ENCODE measurements at regions not wholly inside any gene's neighbourhood (a gene's known extent, or its start where the extent isn't known, plus 50 kb on each side); places are given as distances from the start of the nearest gene placed in this dataset.

DNA sequence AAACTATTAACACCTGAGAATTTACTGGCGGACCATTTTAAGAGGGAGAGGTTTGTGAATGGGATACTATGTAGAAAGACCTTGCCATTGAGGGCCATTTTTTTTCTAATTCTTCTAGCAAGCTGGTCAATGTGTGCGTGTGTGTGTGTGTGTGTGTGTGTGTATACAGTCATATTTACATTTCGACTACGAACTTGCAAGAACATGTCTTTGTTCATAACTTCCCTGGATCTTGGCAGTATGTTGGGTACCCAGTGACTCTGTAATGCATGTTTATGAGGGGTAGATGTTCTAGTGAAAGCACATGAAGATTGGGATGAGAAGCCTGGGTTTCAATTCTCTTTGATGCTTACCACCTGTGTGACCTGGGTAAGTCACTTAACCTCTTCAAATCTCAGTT, 133.6 kb downstream of the UBE2E3 start:
- no peak for DNase-seq (ENCODE audit: low read depth in 2 of 2)

DNA sequence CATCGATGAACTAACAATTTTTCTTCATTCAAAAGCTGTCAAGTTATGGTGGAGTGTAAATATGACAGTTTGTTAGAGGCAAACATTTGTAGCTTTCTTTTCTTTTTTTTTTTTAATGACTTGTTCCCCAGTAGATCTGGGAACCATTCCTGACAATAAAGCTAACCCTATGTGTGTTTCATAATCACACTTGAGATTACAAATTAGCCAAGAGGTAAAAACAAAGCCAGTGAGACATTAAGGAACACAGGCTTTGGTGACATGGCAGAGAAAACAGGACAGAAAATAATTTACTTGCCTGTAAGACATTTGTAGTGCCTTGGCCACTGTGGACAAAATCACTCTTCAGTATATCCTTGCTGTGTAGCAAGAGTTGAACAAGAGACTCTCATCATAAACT, 135.9 kb downstream of the UBE2E3 start:
- no peak for DNase-seq (ENCODE audit: low read depth in 2 of 2)

GRCh38 chr2:181117206-181117925, 137.0 kb downstream of the UBE2E3 start:
- no peak for DNase-seq (ENCODE audit: low read depth in 2 of 2)

GRCh38 chr2:181120625-181121024, 140.2 kb downstream of the UBE2E3 start:
- DNase-seq (ENCODE audit: low read depth in 2 of 2) = no peak

GRCh38 chr2:181121996-181122395, 141.6 kb downstream of the UBE2E3 start:
- DNase-seq (ENCODE audit: low read depth in 2 of 2) = no peak

- no peak for DNase-seq (ENCODE audit: low read depth in 2 of 2)
Measured at GRCh38 chr2:181122601-181123000, 142.2 kb downstream of the UBE2E3 start.

DNA sequence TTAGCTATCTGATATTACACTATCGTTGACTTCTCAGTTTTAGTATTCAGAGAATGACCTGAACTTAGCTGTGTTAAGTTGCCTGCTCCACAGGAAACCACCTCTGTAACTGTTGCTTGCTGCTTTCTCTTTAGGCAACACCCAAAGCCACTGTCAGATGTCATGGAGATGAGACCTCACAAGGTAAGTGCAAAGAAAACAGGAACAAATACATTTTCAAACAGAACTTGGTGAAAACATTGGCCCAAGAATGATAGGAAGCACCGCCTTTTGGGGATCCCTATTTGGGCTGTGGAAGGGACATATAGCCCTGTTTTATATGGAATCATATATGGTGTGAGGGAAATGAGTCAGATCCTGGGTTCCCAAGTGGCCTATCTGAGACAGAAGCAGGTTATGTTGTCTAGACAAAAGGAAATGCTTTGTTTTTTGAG, 143.4 kb downstream of the UBE2E3 start:
- no peak for DNase-seq (ENCODE audit: low read depth in 2 of 2)

DNA sequence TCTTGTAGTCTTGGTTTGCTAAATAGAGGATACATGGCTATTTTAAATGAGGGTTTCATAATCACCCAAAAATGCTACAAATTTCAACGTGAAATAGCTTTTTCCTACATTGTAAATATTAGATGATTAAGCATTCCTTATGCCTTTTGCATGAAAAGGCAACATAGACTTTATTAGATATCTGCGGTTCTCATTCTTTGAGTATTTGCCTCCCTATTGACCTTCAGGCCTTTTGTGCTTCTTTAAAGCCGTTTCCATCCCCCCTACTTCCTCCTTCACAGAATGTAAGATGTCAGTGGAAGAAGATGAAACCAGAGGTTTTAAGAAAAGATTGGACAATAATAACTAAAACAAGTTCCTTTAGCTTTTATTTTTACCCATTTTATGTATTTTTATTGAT, 144.1 kb downstream of the UBE2E3 start:
- DNase-seq (ENCODE audit: low read depth in 2 of 2) = no peak

DNA sequence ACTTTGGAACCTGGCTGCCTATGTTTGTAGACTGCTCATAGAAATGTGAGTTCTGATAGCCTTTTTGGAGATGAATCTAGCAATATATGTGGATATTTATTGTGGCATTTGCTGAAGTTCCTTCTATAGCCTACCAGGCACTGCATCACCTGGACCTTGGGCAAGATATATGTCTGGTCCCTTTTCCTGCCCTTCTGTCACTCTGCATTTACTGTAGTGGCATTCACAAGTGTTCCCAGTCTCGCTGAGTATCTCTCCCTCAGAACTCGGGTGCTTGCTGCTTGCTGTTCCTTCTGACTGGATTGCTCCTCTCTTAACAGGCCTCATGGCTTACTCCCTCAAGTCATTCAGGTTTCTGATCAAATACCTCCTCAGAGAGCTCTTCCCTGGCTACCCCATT, 145.0 kb downstream of the UBE2E3 start:
- DNase-seq (ENCODE audit: low read depth in 2 of 2) = no peak

DNA sequence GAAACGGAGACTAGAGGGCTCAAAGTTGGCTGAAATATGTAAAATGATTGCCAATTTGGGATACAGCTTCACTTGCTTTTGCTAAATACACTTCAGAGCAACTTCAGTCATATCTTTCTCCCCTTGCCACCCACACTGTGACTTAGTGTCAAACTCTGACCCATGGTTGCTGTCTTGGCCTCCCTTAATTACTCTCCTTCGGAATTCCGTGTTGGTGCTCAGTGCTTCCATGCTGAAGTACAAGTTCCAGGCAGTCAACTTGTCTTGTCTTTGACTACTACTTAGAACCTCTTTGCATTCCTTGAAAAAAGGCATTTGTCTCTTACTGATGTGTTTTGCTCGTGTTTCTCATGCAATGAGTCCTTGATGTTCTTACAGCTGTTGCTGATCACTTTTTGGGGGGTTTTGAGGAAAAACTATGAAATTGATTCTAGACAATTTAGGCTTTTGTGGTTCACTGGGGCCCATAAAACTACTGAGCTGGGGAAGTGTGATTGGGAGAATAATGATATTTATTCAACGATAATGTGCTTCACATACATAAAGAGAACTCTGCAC, 146.0 kb downstream of the UBE2E3 start:
- no peak for DNase-seq (ENCODE audit: low read depth in 2 of 2)

DNA sequence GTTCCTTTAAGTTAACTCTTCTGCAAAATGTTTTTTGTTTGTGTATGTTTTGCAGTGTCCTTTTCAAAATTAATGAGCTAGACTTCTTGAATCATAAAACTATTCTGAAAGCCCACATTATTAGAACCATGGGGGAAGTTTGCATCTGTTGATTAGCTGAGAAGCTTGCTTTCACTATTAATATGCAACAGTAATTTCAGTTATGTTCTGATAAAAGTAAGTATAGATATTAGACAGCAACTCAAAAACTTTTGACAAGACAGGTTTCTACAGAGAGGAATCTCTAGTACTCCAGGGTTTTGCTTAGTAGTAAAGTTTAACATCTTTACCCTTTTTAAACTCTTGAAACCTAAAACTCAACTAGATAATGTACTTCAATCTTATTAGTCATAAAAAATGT, 147.8 kb downstream of the UBE2E3 start:
- no peak for DNase-seq (ENCODE audit: low read depth in 2 of 2)

GRCh38 chr2:181129364-181130056, 149.1 kb downstream of the UBE2E3 start:
- DNase-seq (ENCODE audit: low read depth in 2 of 2) = no peak

DNA sequence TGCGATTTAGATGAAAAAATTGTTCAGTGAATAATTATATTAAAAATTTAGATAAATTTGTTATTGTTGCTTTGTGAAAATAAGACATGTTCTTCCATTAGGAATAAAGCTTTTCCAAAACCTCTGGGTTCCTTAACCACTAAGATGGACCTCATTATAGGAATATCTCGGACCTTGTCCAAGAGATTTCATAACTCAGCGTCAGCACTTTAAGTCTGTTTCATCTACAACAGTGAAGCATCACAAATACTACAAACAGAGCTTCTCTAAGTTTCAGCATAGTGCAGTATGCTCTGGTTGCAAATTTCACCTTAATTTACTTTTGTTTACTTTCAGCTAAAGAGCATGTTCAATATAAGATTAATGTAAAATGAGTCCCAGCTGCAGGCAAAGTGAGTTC, 150.3 kb downstream of the UBE2E3 start:
- DNase-seq (ENCODE audit: low read depth in 2 of 2) = no peak

DNA sequence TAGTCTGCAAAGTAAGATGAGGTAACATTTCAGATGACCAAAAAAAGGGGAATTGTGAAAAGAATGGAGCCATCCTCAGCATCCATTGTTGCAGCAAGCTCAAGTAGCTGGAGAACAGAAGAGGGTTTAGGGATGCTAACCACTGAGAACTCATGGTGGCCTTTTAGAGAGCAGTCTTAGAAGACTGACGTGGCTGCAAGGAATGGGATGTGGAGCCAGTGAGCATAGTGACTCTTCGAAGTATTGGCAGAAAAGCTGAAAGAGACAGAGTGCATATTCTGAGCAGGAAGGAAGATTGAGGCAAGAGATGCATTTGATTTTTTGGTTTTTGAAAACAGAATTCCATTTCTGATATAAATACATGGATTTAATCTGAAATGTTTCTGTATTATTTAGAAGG, 151.2 kb downstream of the UBE2E3 start:
- no peak for DNase-seq (ENCODE audit: low read depth in 2 of 2)

DNA sequence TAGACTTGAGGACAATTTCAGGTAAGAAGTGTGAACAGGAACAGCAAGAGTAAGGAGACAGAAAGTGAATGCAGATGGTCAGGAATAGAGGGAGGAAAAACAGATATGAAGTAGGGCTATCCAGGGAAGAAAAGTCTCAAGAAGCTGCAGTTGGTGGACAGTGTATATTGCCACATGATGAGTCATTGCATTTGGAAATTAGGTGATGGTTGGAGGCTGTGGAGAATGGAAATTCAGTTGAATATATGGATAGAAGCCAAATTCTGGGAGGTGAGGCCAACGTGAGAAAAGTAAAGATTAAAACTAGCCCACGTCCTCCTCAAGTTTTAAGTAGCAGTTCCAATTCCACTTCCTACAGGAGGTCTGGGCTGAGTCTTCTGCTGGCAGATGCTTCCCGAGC, 158.4 kb downstream of the UBE2E3 start:
- no peak for DNase-seq (ENCODE audit: low read depth in 2 of 2)

GRCh38 chr2:181139831-181140230, 159.4 kb downstream of the UBE2E3 start:
- no peak for DNase-seq (ENCODE audit: low read depth in 2 of 2)

DNA sequence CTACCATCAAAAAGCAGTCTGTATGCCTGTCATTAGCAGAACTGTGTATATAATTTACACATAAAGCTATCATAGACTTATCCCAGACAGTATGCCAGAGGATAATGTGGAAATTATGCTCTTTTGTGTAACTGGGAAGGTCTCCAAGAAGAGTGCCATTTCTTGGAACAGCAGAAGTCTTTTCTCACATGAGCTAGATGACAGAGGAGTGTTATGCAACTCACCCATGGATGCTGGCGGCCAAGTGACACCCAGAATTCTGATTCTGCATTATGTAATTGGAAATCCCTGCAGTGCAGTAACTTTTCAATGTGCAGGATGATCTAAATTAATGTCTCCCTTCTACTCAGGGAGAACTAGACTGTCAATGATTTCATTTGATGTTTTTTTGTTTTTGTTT, 160.0 kb downstream of the UBE2E3 start:
- DNase-seq (ENCODE audit: low read depth in 2 of 2) = no peak

DNA sequence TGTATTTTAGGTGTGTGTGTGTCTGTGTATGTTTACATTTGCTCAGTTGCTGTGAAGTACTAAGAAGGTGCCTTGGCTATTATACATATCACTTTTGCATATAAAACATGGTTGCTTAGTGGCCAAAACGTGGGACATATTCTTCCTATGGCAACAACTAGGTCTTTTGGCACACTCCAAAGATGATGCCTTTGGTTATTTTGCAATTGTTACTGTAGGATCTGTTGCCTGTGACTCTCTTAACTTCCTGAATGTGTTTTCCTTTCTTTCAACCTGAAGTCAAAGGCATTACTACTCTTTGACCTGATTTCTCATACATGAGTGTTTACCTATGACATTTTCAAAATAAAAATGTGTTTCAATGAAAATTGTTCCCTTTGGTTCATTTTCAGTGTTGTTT, 160.5 kb downstream of the UBE2E3 start:
- DNase-seq (ENCODE audit: low read depth in 2 of 2) = no peak

DNA sequence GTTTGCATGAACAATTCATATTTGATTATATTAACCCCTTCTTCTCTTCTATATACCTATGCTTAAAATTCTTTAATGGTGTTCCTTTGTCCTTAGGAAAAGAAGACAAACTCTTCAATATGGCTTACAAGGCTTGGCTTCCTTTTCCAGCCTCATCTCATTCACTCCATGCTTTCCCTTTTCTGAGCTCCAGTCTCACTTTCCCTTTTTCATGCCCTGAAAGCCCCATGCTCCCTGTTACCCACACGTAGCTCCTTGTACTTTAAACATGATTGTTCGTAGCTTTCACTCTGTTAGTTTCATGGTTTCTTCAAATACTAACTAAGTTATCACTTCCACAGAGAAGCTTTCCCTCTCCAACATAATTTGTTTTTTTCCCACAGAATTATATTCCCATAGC, 161.3 kb downstream of the UBE2E3 start:
- no peak for DNase-seq (ENCODE audit: low read depth in 2 of 2)

DNA sequence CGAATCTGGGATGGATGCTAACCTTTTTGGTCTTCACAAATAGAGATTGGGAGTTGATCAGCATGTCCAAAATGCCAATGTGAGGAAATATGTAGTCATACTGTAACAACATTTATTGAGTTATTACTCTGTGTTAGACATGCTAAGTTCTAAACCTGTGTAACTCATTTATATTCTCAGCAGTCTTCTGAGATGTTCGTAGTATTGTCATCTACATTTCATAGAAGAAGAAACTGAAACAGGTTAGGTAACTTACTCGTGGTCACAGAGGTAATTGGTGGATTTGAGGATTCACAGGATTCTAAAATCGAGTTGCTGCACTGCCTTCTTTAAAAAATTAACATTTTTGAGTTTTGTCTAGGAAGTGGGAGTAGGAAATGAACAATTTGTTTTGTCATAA, 162.1 kb downstream of the UBE2E3 start:
- no peak for DNase-seq (ENCODE audit: low read depth in 2 of 2)

DNA sequence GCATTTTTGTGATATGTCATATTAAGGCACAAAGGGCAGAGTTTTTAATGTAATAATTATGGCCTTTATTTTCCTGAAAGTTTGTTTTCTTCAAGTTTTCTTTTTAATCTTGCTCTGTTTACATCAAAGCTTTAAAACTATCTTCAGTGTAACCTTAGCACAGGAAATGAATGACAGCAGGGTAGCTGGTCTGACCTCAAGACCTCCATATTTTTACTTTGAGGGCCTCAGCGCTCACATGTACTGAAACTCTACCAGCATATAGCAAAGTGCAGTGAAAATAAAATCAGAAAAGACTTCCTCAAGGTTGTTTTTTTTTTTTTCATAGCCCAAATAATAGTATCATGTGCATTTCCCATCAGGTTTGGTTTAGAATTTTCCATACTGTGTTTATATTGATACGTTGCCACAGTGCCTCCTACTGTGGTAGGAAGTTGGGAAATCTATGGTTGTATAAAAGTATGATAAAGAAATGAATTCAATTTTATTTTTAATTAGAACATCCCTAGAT, 163.4 kb downstream of the UBE2E3 start:
- DNase-seq (ENCODE audit: low read depth in 2 of 2) = no peak

DNA sequence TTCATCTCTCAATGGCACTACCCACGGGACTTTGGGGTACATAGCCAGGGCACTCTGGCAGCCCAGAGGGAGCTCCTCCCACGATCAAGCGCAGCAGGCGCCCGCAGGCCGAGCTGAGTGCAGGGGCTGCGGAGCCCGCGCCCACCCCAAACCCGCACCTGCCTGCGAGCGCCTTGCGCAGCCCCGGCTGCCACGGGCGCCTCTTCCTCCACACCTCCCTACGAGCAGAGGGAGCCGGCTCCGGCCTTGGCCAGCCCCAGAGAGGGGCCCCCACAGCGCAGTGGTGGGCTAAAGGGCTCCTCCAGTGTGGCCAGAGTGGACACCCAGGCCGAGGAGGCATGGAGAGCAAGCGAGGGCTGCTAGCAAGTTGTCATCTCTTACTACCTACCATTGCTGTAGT, 165.2 kb downstream of the UBE2E3 start:
- DNase-seq (ENCODE audit: low read depth in 2 of 2) = no peak

DNA sequence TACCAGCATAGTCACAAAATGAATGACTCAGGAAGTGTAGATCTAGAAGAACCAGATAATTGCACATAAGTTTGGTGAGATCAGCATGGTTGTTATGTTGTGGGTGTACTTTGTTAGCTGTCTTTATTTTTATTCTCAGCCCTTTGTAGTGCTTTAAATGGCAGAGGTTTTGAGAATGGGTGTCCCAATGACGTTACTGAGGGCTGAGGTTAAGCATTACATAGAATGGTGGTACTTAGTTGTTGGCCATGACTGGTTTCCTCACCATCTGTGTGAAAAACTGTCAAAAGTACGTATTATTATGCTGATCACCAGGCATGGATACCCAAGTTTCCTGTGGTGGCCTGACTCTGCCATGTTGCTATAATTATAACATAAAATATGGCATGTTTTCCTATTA, 165.8 kb downstream of the UBE2E3 start:
- no peak for DNase-seq (ENCODE audit: low read depth in 2 of 2)

Data from fibroblast of skin of left biceps (primary cell).